ENCODE measurements at regions not wholly inside any gene's neighbourhood (a gene's known extent, or its start where the extent isn't known, plus 50 kb on each side); places are given as distances from the start of the nearest gene placed in this dataset.

GRCh38 chr2:142681952-142682351 lies 195.5 kb upstream of the KYNU start:
- TF ChIP-seq CBX5 (IDR thresholded peaks at IDR 0.05; ENCODE audit: low read depth, low read length) (no peak), TCF12 (IDR thresholded peaks at IDR 0.05; ENCODE audit: low read depth, low read length) (no peak), FOSL1 (IDR thresholded peaks at IDR 0.05; ENCODE audit: insufficient read depth, low read depth, low read length) (no peak), SIRT6 (IDR thresholded peaks at IDR 0.05; ENCODE audit: low read length) (no peak), USF2 (IDR thresholded peaks at IDR 0.05; ENCODE audit: low read length) (no peak), BACH1 (IDR thresholded peaks at IDR 0.05; ENCODE audit: low read length) (no peak), POLR2A (IDR thresholded peaks at IDR 0.05; ENCODE audit: control extremely low read depth in 1 of 2, low read depth in 2 of 2, low read length in 2 of 2) (no peak), RBBP5 (IDR thresholded peaks at IDR 0.05; ENCODE audit: borderline replicate concordance, low read depth, low read length) (no peak), HDAC2 (IDR thresholded peaks at IDR 0.05; ENCODE audit: borderline replicate concordance in 1 of 2, low read depth in 2 of 2, low read length in 2 of 2) (no peak)
- H3K36me3 ChIP-seq (ENCODE audit: control insufficient read depth in 2 of 4, insufficient read depth in 4 of 4, low read length in 3 of 4) = no peaks in the 10 kb centered on the region
- no peak overlapping the region for H2BK120ac ChIP-seq (replicated peaks; ENCODE audit: low read depth, low read length)
- no peak overlapping the region for H2AK5ac ChIP-seq (ENCODE audit: low read depth, low read length)
- no peaks in the 10 kb centered on the region for H3K79me2 ChIP-seq (ENCODE audit: control insufficient read depth in 1 of 2, insufficient read depth in 2 of 2, low read length in 2 of 2)
- ChIA-PET POLR2A (ENCODE audit: partially characterized antibody) (no interaction called here), CTCF (ENCODE audit: partially characterized antibody) (interaction anchor here (1.3 to 3.6 kb wide), 2 partner anchors 299 to 304 kb away, joined by 3 to 15 read pairs; no protein-coding TSS in a partner anchor)
- H2AFZ ChIP-seq (ENCODE audit: low read length) = no peak overlapping the region
- H3K14ac ChIP-seq (ENCODE audit: insufficient read length) = no peak overlapping the region
- no peak overlapping the region for H4K8ac ChIP-seq (ENCODE audit: extremely low read depth, insufficient read depth, low read length)
- no peaks in the 10 kb centered on the region for H3K9me3 ChIP-seq (ENCODE audit: insufficient read depth in 2 of 2, low read depth in 1 of 2, low read length in 1 of 2)
- no peak for FAIRE-seq
- H3K23ac ChIP-seq (ENCODE audit: insufficient read length) = no peak overlapping the region
- no peak overlapping the region for H3K27ac ChIP-seq (ENCODE audit: low read depth, low read length)
- no peak overlapping the region for H3K56ac ChIP-seq (replicated peaks; ENCODE audit: insufficient read length, low read depth, low read length)
- H4K20me1 ChIP-seq (replicated peaks in 1 of 2; ENCODE audit: control insufficient read depth in 1 of 2, insufficient read depth in 2 of 2, low read length in 2 of 2) = no peaks in the 10 kb centered on the region
- H3K4me1 ChIP-seq (replicated peaks in 1 of 4; ENCODE audit: control insufficient read depth in 3 of 4, insufficient read depth in 4 of 4, low read length in 3 of 4) = no peaks in the 10 kb centered on the region
- H3K4me2 ChIP-seq (ENCODE audit: insufficient read depth in 1 of 2, low read depth in 2 of 2, low read length in 2 of 2) = no peak overlapping the region
- DNase-seq (ENCODE audit: low read depth in 1 of 2, low spot score in 2 of 2) = no peak
- H3K23me2 ChIP-seq (ENCODE audit: low read depth, low read length) = no peaks in the 10 kb centered on the region
- H3K18ac ChIP-seq (ENCODE audit: extremely low read depth, low read length) = no peak overlapping the region
- H4K91ac ChIP-seq (replicated peaks; ENCODE audit: insufficient read length, low read length) = no peak overlapping the region
- H2BK20ac ChIP-seq (ENCODE audit: low read length) = no peak overlapping the region
- no peak overlapping the region for H3K4me3 ChIP-seq (ENCODE audit: extremely low read depth in 1 of 4, insufficient read depth in 2 of 4, low read depth in 3 of 4, low read length in 4 of 4)
- 100% methylated on average over 1 of the region's 1 CpG; no CpG with 5 or more reads in 1 of the 2 experiments for WGBS, 2 experiments (ENCODE audit: extremely low coverage in 1 of 2, insufficient coverage in 1 of 2, insufficient read length in 1 of 2, insufficient replicate concordance in 2 of 2, low coverage in 1 of 2, low lambda C conversion rate in 2 of 2, missing lambda C conversion rate in 1 of 2)
- no peak overlapping the region for H2BK12ac ChIP-seq (ENCODE audit: low read depth, low read length)
- H4K5ac ChIP-seq (ENCODE audit: insufficient read length, low read depth, low read length) = no peak overlapping the region
- no peak overlapping the region for H3K9ac ChIP-seq (replicated peaks in 1 of 4; ENCODE audit: extremely low read depth in 1 of 4, low read depth in 3 of 4, low read length in 3 of 4)
- no peak overlapping the region for H3K4ac ChIP-seq (replicated peaks; ENCODE audit: insufficient read length, low read depth, low read length)
- no peak overlapping the region for H2BK5ac ChIP-seq (ENCODE audit: low read depth, low read length)
- H3K79me1 ChIP-seq (ENCODE audit: low read depth, low read length) = no peaks in the 10 kb centered on the region
- no peaks in the 10 kb centered on the region for H3K27me3 ChIP-seq (replicated peaks in 1 of 4; ENCODE audit: control insufficient read depth in 3 of 4, extremely low read depth in 1 of 4, insufficient read depth in 3 of 4, low read length in 3 of 4)
- no peak overlapping the region for H2BK15ac ChIP-seq (ENCODE audit: low read length)

Measured in H1 (cell line).